IPS-18a (cell line): ENCODE measurements at regions not wholly inside any gene's neighbourhood (a gene's known extent, or its start where the extent isn't known, plus 50 kb on each side); places are given as distances from the start of the nearest gene placed in this dataset.

Source experiments
- H3K27ac ChIP-seq: one replicate; pipeline ENCODE4 v1.5.1; 2013; ENCODE audit warnings: low read length
- H3K27me3 ChIP-seq: one replicate; pipeline ENCODE4 v1.6.1; 2013; ENCODE audit warnings: mild to moderate bottlenecking, low read length; ENCODE audit not compliant: control insufficient read depth, insufficient read depth
- H3K36me3 ChIP-seq: one replicate; pipeline ENCODE4 v1.6.1; 2013; ENCODE audit warnings: low read depth, low read length; ENCODE audit not compliant: control insufficient read depth
- H3K4me1 ChIP-seq: one replicate; pipeline ENCODE4 v1.6.1; 2013; ENCODE audit warnings: low read depth, low read length; ENCODE audit not compliant: control insufficient read depth
- H3K4me3 ChIP-seq: one replicate; pipeline ENCODE4 v1.5.1; 2013; ENCODE audit warnings: low read length
- H3K9ac ChIP-seq: one replicate; pipeline ENCODE4 v1.6.1; 2013; ENCODE audit warnings: mild to moderate bottlenecking, low read length, moderate library complexity
- H3K9me3 ChIP-seq: one replicate; pipeline ENCODE4 v1.6.1; 2013; ENCODE audit warnings: low read depth, low read length; ENCODE audit not compliant: control insufficient read depth

GRCh38 chr7:101729241-101729883 is 88.1 kb upstream of the CUX1 start:
- Histone ChIP-seq H3K36me3 (no peaks in the 10 kb centered on the region), H3K27ac (no peak overlapping the region), H3K4me3 (no peak overlapping the region), H3K9me3 (no peaks in the 10 kb centered on the region), H3K9ac (no peak overlapping the region), H3K27me3 (no peaks in the 10 kb centered on the region), H3K4me1 (peaks cover 10% of the 10 kb centered on the region)

GRCh38 chr7:101731502-101732084 is 85.8 kb upstream of the CUX1 start:
- no peaks in the 10 kb centered on the region for H3K9me3 ChIP-seq
- no peaks in the 10 kb centered on the region for H3K36me3 ChIP-seq
- H3K4me3 ChIP-seq, result no peak overlapping the region
- H3K27me3 ChIP-seq, result no peaks in the 10 kb centered on the region
- peaks cover 10% of the 10 kb centered on the region for H3K4me1 ChIP-seq
- H3K27ac ChIP-seq, result no peak overlapping the region
- no peak overlapping the region for H3K9ac ChIP-seq

GRCh38 chr7:101733713-101734475 is 83.5 kb upstream of the CUX1 start:
- Histone ChIP-seq H3K9me3 (no peaks in the 10 kb centered on the region), H3K4me3 (no peak overlapping the region), H3K27me3 (no peaks in the 10 kb centered on the region), H3K9ac (no peak overlapping the region), H3K4me1 (peaks cover 10% of the 10 kb centered on the region), H3K36me3 (no peaks in the 10 kb centered on the region), H3K27ac (no peak overlapping the region)

GRCh38 chr7:101736084-101736483 is 81.3 kb upstream of the CUX1 start:
- H3K36me3 ChIP-seq, result no peaks in the 10 kb centered on the region
- H3K9ac ChIP-seq, result no peak overlapping the region
- no peaks in the 10 kb centered on the region for H3K27me3 ChIP-seq
- H3K4me3 ChIP-seq, result no peak overlapping the region
- no peak overlapping the region for H3K27ac ChIP-seq
- peaks cover 10% of the 10 kb centered on the region for H3K4me1 ChIP-seq
- no peaks in the 10 kb centered on the region for H3K9me3 ChIP-seq

- Histone ChIP-seq H3K4me1 (peaks cover 5% of the 10 kb centered on the region), H3K9ac (no peak overlapping the region), H3K4me3 (no peak overlapping the region)
Measured at GRCh38 chr7:101739775-101740398, 77.5 kb upstream of the CUX1 start.

GRCh38 chr7:101740981-101741725 is 76.3 kb upstream of the CUX1 start:
- H3K4me3 ChIP-seq, result no peak overlapping the region
- H3K9me3 ChIP-seq, result no peaks in the 10 kb centered on the region
- no peaks in the 10 kb centered on the region for H3K36me3 ChIP-seq
- no peak overlapping the region for H3K9ac ChIP-seq
- H3K27ac ChIP-seq, result no peak overlapping the region
- H3K4me1 ChIP-seq, result peaks cover 5% of the 10 kb centered on the region
- peaks cover 5% of the 10 kb centered on the region for H3K27me3 ChIP-seq

More at GRCh38 chr7:101739775-101740398, 77.5 kb upstream of the CUX1 start:
- Histone ChIP-seq H3K36me3 (no peaks in the 10 kb centered on the region), H3K9me3 (no peaks in the 10 kb centered on the region), H3K27me3 (peaks cover 5% of the 10 kb centered on the region), H3K27ac (no peak overlapping the region)

- Histone ChIP-seq H3K36me3 (no peaks in the 10 kb centered on the region), H3K4me3 (peak overlapping the region; percentile 57), H3K4me1 (peaks cover 5% of the 10 kb centered on the region), H3K9ac (peak overlapping the region; percentile 48), H3K27me3 (peaks cover 5% of the 10 kb centered on the region), H3K27ac (no peak overlapping the region), H3K9me3 (no peaks in the 10 kb centered on the region)
Measured at GRCh38 chr7:101743241-101743994, 74.0 kb upstream of the CUX1 start.

GRCh38 chr7:101743995-101744360 is 73.4 kb upstream of the CUX1 start:
- Histone ChIP-seq H3K36me3 (no peaks in the 10 kb centered on the region), H3K27me3 (peaks cover 5% of the 10 kb centered on the region), H3K9me3 (no peaks in the 10 kb centered on the region), H3K9ac (peak overlapping the region; percentile 48), H3K27ac (no peak overlapping the region), H3K4me3 (peak overlapping the region; percentile 57), H3K4me1 (peaks cover 5% of the 10 kb centered on the region)

- H3K36me3 ChIP-seq, result no peaks in the 10 kb centered on the region
- no peak overlapping the region for H3K9ac ChIP-seq
- peaks cover 5% of the 10 kb centered on the region for H3K4me1 ChIP-seq
- H3K27ac ChIP-seq, result no peak overlapping the region
- no peak overlapping the region for H3K4me3 ChIP-seq
- no peaks in the 10 kb centered on the region for H3K9me3 ChIP-seq
- peaks cover 5% of the 10 kb centered on the region for H3K27me3 ChIP-seq
Measured at GRCh38 chr7:101744588-101744987, 72.8 kb upstream of the CUX1 start.

GRCh38 chr7:101746314-101746713 is 71.1 kb upstream of the CUX1 start:
- H3K9me3 ChIP-seq, result no peaks in the 10 kb centered on the region
- no peaks in the 10 kb centered on the region for H3K36me3 ChIP-seq
- no peak overlapping the region for H3K9ac ChIP-seq
- no peak overlapping the region for H3K4me3 ChIP-seq
- H3K27me3 ChIP-seq, result peaks cover 5% of the 10 kb centered on the region
- peaks cover 5% of the 10 kb centered on the region for H3K4me1 ChIP-seq
- no peak overlapping the region for H3K27ac ChIP-seq
